ENCODE measurements at regions not wholly inside any gene's neighbourhood (a gene's known extent, or its start where the extent isn't known, plus 50 kb on each side); places are given as distances from the start of the nearest gene placed in this dataset.

DNA sequence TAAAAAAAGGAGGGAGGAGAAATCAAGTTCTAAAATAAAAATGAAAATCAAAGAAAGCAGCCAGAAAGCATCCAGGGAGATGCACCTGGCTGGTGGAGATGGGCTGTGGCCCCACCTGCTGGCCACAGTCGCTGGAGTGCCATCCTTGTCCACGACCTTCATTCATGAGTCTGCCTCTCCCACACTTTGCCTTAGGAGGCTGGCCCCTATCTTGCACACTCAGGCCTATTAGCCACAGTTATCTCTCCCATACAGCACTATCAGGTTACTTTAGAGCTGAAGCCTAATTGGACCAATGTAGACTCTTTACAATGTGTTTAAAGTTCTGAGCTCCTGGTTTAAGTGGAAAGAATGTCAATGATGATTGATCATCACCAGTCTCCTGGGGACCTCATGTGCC, 392.0 kb upstream of the RORA start:
- DNase-seq, result no peak

DNA sequence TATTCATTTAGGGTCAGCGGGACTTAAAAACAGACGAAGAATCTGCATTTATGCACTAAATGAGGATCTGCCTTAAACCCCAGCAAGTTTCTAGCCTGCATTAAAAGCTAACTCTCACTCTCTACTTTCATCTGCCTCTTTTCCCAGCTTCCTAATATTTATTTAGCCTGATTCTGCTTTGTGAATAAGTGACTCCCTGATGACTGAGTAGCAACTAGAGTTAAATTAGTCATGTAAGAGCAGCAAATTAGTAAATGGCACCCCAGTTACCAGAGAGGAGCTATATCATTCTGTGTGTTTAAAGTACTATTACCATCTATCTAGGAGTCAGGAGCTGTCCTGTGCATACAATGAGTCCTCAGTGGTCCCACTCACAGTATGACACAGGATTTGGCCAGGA, 391.0 kb upstream of the RORA start:
- no peak for DNase-seq

- no peak for DNase-seq
These were observed 384.6 kb upstream of the RORA start for GRCh38 chr15:61613729-61614128.

- no peak for DNase-seq
These were observed 384.0 kb upstream of the RORA start for GRCh38 chr15:61613138-61613537.

- no peak for DNase-seq
These were observed 383.0 kb upstream of the RORA start for GRCh38 chr15:61612111-61612510.

DNA sequence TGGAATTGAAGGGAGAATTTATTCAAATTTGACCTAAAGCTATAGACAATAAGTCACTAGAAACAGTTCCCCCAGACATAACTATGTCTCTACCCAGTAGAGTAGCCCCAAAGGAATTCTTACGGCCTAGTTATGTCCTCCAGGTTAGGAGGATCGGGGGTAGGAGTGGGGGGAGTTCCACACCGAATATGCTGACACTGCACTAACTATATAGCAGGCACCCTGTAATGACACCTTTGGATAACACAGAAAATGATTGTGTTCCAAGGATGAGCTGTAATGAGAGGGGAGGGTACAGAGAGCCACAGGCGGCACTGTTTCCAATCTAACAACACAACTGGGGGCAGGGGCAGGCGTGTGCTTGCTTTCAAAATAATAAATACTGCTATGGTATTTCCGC, 376.2 kb upstream of the RORA start:
- DNase-seq, result no peak

- no peak for DNase-seq
These were observed 369.6 kb upstream of the RORA start for GRCh38 chr15:61598655-61599054.

DNA sequence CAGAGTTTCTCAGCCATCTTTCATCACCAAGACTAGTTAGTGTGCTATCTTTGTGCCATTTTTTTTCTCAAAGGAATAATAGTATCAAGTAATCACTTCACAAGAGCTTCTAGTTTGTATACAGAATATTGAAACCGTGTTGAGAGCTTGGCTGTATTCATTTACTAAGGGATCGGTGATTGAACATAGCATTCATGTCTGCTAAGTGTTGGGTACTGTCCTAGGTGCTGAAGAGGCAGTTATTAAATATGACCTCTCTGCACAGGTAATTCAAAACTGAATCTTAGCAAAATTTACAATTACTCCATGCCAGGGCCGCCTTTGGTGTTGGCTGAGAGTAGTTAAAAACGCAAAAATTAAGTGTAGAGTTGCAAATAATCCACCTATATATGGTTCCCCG, 355.3 kb upstream of the RORA start:
- no peak for DNase-seq

- no peak for DNase-seq
These were observed 353.0 kb upstream of the RORA start for GRCh38 chr15:61582092-61582491.

DNA sequence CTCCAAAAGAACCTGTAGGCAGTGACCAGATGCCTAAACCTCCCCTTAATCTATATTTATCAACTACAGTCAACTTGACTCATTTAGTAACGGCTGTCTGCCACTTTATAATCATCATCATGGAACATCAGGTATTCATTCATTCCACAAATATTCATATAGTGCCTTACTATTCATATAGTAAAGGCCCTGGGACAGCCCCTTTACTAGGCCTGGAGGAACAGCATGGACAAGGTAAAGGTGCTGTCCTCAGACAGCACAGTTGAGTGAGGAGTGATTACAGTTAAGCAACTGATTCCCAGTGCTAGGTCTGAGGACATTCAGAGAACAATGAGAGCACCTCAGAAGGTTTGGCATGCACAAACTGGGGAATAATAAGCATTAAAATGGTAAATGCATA, 346.5 kb upstream of the RORA start:
- no peak for DNase-seq

DNA sequence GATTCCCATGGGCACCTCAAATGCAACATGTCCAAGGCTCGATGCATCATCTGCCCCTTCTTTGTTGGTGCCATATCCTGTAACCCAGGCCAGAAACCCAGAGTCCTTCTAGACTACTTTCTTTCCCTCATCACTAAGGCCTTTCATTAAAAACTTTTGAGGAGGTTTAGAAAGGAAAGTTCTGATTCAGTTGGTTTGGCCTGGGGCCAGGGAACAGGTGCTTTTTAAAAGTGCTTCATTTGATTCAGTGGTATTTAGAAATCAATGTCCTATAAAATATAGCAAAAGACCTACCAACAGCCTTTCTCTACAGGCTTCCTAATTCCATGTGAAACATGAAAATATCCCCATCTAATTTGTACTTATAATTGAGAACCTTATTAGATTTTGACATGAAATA, 341.9 kb upstream of the RORA start:
- DNase-seq, result no peak

DNA sequence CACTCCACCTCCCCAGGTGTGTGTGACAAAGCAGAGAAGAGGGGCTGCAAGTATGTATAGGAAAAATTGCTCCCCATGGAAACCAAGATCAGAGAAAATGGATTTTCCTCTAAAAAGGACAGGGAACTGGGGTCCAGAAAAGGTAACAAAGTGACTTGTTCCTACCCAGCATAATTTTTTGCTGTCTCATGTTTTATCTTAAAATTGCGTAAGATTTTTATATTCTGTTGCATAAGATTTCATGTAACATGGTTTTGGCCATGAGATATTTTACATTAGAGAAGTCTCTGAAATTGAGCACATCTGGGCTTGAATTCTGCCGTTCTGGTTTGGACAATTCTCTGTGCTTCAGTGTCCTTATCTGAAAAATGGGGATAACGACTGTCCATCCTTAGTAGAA, 335.7 kb upstream of the RORA start:
- DNase-seq, result no peak

GRCh38 chr15:61558172-61559136, 329.4 kb upstream of the RORA start:
- no peak for DNase-seq

DNA sequence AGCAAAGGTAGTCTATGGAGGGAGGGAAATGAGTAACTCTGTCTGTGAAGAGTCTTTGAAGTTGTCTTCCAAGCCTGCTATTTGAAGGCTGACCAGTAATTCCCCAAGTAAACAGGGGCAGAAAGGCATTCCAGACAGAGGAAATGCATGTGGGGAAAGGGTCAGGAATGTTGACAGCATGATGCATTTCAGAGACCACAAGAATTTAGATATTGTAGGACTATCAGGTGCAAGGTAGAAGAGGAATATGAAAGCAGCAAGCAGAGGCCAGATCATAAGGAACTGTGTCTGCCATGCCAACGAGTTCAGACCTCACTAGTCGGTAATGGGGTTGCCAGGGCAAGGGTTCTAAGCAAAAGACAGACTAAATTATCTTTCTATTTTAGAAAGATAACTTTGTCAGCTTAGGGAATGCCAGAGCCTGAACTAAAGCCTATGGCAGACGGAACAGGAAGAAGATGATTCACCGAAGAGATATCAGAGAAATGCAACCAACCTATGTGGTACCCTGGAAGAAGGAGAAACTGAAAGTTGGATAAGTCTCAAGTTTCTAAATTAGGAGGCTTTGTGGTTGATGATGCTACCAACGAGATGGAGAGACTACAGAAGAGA, 327.0 kb upstream of the RORA start:
- DNase-seq, result no peak

DNA sequence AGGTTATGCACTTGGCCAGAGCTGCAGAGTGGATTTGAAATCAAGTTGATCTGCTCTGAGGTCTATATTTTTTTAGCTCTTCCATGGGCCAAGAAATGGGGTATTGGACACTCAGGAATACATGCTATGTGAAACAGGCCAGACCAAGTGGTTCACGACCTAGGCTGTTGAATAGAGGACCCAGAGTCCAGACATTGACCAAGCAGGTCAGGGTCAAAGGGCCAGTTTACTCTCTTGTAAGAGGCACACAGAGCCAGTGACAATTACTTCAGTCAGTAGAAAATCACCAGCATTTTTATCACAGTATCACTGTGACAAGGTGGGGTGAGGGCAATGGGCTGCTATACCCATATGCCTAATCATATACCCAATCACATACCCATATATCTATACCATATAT, 320.6 kb upstream of the RORA start:
- DNase-seq, result no peak

GRCh38 chr15:61545763-61546162, 316.7 kb upstream of the RORA start:
- no peak for DNase-seq

GRCh38 chr15:61541516-61541915, 312.4 kb upstream of the RORA start:
- DNase-seq, result no peak

DNA sequence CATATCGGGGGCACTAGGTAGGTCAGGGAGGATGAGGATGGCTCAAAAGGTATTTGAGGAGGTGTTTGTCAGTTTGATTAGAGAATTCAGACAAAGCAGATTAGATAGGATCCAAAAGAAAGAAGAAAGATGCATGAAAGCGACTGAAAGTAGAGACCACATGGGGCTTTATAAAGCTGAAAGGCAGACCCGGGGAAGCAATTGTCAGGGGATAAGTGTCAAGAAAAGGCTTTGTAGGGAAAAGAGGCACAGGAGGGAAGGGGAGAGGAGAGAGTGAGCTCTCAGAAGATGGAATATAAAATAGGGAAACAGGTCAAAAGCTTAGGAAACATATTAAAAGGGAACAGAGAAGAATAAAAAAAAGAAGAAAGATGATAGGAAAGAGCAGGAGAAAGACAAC, 308.2 kb upstream of the RORA start:
- DNase-seq, result no peak

- no peak for DNase-seq
These were observed 305.9 kb upstream of the RORA start for GRCh38 chr15:61534986-61535385.

- DNase-seq, result no peak
These were observed 301.7 kb upstream of the RORA start for GRCh38 chr15:61530769-61531168.

DNA sequence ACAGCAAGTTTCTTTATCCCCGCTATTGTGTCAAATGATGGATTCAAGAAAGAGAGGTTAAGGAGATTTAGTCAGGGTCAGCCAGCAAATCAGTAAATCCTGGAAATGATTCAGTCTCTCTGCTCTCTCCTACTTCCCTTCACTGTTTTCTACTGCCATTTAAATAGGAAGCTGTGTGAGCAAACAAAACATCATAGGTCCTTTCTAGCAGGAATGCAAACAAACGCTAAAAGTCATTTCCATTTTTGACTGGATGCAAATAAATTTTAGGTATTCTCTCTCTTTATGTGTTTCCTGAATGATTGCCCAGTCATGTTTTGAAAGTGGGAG, 299.4 kb upstream of the RORA start:
- DNase-seq, result no peak

DNA sequence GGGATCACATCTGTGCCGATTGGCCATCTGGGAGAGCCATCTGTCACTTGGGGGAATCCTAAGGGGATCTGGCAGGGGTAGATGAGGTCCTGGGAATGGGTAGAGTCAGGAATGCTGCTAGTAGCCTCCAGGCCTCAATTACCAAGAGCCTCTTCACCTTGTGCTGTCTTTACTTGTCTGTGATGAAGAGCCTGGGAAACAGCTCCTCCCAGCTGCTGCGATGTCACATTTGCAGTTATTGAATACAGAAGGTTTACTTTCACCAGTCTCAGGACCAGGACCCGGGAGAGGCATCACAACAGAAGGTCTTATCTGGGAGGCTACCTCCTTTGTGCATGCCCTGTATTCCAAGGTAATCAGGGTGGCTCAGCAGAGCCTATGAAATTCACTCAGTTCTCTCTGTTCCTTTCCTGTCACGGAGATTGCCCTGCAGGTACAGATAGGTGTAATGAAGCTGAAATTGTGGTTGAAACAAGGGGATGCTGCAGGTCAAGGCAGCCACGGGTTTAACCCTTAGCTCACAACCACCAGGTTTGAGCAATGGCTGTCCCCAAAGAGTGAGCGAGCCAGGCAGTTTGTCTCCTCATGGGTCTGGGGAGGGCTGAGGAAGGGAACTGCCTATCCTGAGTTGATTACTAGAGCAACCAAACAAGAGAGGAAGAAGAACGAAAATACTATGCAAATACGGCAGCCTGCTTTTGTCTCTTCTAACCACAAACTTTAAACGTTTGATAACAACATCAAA, 298.9 kb upstream of the RORA start:
- no peak for DNase-seq

GRCh38 chr15:61524545-61524944, 295.4 kb upstream of the RORA start:
- DNase-seq, result no peak

DNA sequence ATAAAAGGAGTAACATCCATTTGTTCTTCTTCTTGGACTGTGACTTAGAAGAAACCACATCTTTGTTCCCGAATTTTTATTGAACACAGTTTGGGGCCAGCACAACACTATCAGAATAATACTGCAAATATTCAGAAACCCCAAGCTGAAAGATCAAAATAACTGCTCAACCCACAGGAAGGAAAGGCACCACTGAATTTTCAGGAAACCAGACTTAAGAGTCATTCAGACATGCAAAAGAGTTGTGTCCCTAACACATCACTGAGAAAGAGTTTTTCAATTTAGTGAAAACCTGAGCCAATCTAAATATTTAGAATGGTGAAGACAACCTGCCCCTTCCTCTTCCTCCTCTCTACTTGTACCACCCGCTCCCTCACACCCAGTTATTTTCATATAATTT, 295.0 kb upstream of the RORA start:
- DNase-seq, result no peak
